ENCODE measurements at regions not wholly inside any gene's neighbourhood (a gene's known extent, or its start where the extent isn't known, plus 50 kb on each side); places are given as distances from the start of the nearest gene placed in this dataset.

DNA sequence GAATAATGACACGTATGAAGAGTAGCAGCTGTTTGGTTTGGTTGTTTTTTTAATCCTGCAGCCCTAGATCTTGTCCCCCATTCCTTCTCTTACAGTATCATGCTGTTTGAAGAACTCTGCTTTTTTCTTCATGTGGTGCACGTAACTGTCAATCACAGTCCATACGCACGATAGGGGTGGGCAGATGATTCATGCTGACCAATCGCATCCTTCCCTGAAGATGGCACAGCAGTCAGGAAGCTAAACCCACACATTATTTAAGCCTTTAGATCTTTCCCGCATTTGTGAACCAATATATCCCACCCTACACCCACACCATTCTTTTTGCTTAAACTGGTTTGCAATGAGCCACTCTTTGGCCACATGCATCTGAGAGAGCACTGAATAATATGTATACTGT, 158.9 kb upstream of the PLEKHA5 start:
- DNase-seq: no peak

DNA sequence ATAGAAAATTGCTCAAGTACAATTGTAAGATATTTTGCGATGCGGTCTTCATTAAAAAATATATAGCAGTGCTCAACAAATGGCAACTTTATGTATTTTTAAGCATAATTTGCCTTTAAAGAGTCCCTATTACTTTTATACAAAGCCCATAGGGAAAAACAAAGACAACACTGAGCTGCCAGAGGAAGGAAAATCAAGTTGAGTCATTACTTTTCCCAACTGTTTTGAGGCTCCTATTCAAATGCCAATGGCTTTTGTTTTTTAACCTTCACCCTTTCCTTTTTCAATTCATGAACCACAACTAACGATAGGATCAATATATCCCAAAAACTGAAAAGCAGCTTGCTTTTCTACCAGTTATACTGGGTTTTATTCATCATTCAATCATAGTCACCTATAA, 157.6 kb upstream of the PLEKHA5 start:
- no peak for DNase-seq

DNA sequence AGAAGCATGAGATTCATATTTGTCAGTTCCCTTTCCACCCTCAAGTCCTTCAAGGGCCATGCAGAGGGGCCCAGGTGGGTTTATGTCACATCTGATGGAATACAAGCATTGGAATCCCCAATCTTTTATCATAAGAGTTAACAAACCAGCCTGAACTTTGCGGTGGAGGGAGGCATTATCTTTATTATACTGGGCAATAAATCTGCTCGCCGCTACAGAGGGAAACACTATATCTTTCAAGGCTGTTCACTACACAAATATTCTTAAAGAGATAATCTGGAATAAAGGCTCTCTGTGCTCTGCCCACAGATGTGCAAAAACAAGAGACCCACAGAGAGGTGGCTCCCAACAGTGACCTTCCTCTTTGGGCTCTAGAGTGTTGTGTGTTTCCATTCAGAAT, 153.6 kb upstream of the PLEKHA5 start:
- DNase-seq: no peak

DNA sequence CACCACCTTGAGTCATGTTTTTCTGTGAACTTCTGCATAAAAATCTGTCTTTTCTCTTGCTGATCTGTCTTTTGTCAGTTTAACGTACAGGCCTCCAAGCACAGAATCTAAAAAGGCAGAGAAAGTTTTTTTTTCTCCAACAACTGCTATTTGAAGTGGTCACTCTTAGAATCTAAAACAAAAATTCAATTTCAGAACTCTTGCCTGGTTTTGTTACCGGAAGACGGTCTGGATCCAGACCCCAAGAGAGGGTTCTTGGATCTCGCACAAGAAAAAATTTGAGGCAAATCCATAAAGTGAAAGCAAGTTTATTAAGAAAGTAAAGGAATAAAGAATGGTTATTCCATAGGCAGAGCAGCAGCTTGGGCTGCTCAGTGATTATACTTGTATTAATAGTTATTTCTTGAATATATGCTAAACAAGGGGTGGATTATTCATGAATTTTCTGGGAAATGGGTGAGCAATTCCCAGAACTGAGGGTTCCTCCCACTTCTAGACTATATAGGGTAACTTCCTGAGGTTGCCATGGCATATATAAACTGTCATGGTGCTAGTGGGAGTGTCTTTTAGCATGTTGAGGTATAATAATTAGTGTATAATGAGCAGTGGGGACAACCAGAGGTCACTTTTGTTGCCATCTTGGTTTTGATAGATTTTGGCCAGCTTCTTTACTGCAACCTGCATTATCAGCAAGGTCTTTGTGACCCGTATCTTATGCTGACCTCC, 150.0 kb upstream of the PLEKHA5 start:
- no peak for DNase-seq

DNA sequence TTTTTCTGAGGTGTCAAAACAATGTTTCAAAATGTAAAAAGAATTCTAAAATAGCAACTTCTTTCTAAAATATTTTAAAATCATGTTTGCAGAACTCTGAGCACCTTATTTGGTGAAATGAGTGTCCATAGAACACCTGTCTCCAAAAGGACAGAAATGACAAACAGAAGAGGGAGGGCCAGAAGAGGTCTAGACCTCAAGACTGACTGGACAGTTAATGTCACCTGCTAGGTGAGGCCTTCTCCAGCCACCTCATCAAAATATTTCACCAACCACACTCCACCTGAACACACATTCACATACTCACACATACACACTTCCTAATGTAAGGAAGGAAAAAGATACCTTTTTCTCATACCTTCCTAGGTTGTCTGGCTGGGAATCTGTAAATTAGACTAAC, 147.8 kb upstream of the PLEKHA5 start:
- DNase-seq: no peak

DNA sequence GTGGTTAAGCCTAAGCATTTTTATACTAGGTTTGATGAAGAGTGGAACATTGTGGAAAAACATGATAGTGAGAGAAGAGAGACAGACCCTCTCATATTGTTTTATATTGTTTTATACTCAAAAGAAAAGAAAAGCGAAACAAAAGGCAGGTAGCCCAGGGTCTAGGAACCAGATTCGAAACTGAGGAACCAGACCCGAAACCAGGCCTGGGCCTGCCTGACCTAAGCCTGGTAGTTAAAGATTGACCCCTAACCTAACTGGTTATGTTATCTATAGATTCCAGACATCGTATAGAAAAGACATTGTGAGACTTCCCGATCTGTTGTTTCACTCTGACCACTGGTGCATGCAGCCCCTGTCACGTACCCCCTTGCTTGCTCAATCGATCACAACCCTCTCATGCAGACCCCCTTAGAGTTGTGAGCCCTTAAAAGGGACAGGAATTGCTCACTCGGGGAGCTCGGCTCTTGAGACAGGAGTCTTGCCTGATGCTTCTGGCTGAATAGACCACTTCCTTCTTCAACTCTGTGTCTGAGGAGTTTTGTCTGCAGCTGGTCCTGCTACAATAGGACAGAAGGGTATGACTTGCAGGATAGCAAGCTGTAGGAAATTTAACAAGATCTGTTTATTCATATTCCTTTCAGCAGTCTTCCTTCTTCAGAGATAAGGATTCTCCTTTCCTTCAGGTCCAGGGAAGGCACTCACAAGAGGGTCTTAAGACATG, 147.1 kb upstream of the PLEKHA5 start:
- DNase-seq: no peak

DNA sequence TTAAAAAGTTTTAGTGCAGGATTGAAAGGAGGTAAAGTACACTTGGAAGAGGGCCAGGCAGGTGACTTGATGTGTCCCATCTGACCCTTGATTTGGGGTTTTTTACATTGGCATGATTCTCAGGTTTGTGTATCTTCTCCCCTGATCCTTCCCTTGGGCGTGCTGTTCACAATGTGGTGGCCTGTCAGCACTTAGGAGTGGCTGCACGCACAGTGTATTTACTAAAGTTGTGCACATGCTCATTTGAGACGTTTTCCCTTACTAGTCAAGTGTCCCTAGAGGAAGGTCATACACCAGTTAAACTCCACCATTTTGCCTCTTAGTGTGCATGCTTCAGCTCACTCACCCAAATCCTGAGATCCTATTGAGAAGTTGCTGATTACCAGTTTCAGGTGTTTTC, 145.7 kb upstream of the PLEKHA5 start:
- no peak for DNase-seq

DNA sequence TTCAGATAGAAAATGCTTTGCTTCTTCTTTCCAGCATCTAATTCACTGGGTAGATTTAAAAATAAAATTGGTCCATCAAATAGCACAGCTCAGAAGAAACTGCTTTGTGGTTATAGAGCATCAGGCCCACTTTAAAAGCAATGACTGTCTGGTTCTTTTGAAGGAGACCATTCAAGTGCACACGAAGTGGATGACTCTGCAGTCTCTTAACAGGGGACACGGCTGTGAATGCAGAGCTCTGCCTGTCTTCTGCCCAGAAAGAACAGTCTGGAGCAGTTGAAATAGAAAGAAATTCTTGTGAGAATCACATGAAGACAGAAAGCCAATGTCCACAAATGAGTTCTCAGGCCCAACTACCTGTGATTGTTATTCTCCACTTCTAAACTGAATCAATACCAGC, 138.7 kb upstream of the PLEKHA5 start:
- no peak for DNase-seq

DNA sequence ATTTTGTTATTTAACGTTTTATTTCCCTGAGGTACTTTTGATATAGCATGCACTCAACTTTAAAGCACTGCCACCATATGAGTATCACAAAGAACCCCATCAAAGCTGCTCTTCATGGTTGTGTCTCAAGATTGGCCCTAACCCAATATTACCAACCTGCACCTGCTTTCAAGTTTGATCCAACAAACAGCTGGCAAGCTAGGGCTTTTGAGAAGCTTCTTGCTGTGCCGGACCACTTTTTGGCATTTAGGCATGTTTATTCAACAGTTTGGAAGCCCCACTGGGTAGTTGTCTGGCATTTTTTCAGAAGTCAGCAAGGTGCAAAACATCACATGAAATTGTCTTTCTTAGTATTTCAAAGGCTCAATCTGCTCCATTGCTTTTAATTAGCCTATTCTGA, 137.2 kb upstream of the PLEKHA5 start:
- no peak for DNase-seq

DNA sequence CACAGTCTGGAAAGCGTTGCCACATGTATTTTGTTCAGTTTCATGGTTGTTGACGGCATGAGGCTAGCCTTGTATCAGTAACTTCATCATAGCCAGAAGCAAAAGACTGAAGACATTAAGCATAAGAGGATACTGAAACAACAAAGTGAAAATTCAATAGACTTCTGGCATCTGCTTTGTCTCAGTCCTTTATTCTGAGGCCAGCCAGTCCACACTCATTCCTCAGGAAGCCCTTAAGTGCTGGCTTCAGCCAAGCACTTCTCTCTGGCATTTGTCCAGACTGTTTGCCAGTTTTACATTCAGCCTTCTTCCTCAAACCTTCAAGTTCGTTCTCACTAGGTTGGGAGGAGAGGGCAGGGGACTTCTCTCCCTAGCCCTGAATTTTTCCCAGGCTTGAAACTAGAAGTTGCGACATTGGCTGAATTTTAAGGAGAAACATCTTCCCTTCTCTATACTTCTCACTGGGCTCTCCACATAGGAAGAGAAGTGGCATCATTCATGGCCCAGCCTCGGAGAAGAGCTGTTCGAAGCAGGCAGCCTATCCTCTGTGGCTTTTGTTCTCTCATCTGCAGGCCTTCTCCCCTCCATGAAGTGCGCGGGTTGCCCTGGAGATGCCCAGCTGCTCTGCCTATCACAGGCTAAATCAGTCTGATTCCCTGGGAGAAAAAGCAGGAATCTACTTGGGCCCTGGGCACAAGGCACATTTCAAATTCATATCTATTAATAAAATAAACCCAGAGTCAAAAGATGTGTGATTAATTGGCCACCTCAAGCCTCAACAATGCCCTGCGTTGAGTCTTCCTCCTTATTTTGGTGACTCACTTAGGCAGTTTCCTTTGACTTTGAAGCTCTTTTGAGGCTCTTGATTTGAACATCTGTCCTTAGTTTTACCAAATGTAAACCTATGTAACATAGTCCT, 130.9 kb upstream of the PLEKHA5 start:
- peak; percentile 84 for DNase-seq

DNA sequence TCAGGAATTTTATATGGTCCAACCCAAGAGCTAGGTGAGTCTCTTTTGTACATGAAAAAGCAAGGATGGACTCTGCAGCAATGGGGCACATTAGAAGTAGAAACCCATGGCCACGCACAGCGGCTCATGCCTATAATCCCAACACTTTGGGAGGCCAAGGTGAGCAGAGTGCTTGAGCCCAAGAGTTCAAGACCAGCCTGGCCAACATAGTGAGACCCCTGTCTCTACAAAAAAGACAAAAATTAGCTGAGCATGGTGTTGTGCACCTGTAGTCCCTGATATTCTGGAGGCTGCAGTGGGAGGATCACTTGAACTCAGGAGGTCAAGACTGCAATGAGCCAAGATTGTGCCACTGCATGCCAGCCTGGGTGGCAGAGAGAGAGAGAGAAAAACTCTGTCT, 128.7 kb upstream of the PLEKHA5 start:
- DNase-seq: no peak

DNA sequence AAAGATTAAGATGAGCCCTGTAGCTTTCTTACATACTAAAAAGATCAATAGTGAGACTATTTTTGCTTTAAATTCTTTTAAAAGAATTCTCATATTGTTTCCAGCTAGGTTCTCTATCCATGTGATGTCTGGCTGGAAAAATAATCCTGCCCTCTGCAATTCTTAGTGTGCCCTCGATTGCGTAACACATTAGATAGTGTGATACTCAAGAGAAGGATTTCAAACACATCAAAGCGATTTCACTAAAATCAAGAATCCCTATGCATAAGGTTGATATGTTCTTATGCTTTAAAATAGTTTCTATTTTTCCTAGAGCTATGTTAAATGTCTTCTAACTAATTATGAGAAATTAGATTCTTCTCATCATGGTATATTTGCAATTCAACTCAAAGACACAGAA, 127.3 kb upstream of the PLEKHA5 start:
- DNase-seq: no peak

DNA sequence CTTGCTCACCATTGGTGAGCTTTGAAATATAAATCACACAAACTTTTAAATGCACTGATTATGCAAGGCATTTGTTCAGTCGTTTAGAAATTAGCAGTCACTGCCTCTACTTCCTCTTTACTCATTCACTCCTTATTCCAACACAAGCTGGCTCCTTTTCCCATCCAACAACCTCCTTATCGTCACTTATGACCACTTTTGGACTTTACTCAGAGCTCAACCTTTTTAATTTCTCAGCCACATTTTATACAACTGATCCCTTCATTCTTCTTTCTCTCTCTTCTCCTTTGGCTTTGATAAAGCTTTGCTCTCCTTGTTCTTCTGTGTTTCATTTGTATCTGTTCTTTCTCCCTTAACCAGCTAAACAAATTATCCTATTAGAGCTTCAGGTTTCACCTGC, 126.4 kb upstream of the PLEKHA5 start:
- no peak for DNase-seq

DNA sequence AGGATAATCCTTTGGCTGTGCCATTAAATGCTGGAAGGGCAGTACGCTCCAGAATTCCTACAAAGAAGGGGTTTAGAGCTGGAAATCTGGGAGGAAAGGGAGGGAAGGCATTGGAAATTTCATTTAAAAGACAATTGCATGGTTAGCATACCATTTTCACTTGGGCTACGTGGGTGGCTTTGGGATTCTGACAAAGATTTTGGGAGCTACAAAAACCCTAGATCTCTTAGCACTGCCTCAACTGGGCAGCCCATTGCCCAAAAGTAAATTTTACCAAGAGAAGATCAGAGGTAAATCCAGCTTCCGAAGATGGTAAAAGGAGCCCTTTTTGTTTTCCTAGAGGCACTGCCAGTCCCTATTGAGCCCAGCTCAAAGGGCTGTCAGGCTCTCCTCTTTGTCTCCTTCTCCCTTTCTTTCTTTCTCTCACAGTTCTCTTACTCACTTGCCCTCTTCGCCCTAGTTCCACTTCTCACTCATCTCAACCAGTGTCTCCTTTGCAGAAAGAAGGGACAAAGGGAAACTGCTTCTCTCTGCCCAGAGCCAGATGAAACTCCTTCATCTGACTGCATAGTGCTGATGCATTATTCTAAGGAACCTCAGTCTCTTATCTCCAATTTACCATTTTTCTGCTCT, 125.4 kb upstream of the PLEKHA5 start:
- DNase-seq: no peak

DNA sequence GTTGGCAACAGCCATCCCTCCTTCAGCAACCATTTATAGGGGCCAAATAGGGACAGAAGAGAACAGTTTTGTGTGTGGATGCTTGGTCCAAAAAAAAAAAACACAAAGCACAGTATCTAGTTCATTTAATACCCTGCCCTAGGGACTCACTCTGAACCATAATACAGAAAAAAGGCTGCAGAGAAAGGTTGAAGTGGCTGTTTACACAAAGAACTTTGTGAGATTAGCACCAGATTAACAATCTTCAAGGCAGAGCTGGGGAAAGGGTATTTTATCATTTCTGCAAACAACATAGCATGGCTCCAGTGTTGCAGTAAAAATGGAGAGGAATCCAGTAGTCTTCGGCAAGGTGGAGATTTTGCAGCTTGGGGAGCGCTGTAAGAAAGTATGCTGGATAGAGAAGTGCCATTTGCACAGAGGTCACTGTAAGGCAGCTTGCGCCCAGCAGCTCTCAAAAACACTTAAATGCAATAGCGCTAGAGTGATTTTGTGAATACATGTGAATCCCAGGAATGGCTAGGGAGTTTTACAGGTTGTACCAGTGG, 124.2 kb upstream of the PLEKHA5 start:
- no peak for DNase-seq

DNA sequence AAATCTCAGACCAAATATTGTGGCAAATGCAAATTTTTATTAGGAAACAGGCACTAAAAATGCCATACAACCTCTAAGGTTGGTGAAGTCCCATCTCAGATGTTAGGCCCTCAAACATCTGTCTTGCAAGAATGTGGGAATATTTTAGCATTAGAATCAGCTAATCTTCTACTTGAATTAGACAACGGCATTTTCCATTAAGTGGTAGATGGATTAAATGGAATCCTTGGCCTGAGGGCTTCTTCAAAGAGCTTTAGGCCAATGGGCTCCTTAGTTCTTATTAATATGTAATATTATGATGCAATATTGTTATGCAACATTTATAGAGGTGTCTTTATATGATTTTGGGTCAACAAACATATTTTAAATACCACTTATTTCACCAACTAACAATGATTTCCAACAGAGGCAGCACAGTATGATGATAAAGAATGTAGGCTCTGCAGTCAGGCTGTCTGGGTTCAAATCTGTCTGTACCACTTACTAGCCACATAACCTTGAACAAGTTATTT, 122.9 kb upstream of the PLEKHA5 start:
- DNase-seq: no peak

DNA sequence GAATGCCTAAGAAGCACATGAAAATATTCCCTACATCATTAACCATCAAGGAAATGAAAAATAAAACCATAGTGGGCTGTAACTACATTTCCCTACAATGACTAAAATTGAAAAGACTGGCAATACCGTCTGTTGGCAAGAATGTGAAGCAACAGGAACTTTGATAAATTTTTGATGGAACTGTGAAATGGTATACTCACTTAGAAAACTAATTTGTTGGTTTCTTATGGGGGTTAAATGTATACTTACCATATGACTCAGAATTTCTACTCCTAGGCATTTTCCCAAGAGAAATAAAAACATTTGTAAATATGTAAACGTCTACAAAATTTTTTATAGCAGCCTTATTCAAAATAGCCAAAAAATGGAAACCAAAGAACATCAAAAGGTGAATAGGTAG, 121.4 kb upstream of the PLEKHA5 start:
- no peak for DNase-seq

DNA sequence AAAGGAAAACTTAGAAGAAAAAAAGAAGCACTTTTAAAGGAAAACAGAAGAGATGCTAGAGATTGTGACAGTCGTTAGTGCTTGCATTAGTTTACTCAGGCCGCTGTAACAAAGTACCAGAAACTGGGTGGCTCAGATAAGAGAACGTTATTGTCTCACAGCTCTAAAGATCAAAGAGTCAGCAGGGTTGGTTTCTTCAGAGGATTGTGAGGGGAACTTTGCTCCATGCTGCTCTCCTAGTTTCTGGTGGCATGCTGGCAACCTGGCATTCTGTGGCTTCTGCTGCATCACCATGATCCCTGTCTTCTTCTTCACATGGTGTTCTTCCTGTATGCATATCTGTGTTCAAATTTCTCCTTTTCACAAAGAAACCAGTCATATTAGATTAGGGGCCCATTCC, 119.4 kb upstream of the PLEKHA5 start:
- no peak for DNase-seq

DNA sequence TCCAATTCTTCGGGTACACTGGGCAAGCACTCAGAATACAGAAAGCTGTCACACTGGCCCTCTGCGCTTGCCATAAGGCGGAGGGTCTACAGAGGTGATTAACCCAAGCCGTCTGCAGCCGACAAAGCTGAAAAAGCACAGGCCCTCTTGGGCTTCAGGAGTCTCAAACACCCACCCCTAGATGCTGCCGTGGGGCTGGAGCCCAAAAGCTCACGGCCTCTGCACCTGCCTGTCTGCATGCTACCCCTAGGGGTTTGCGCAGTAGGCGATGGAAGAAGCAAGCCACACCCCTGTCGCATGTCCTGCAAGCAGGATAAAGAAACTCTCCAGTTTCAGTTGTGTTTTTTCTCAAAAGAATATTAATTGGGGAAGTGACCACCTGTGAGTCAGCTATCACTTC, 118.8 kb upstream of the PLEKHA5 start:
- no peak for DNase-seq

DNA sequence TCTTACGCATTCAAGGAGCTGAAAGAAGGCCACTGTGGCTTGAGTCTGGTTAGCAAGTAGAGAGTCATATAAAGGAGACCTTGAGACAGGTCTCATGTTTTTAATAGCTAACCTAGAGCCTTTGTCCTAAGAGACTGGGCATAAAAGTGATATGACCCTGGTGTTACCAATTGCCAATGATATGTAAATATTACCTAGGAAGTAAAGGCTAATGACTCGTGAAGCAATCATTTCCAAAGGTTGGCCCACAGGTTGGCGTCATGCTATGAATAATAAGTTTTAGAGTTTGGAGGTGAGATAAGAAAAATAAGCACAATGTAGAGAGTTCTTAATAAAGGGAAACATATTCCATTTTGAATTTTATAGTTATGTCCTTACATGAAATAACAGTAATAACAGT, 116.6 kb upstream of the PLEKHA5 start:
- DNase-seq: no peak

DNA sequence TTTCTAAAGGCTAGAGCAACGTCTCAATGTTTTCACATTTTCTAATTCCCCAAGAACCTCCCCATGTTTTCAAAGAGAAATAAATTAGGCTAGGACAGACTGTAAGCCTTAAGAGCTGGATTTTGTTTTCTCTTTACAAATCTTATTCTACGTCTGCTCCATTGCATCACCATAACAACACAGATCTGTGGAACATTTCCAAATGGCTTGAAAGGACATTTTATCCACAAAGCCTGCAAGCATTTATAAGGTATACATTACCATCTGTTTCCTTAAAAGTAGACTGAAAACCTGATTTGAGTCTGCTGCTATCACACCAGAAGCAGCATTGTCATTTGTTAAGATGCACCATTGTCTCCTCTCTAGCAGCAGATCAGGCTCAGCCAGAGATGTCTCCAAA, 115.3 kb upstream of the PLEKHA5 start:
- DNase-seq: no peak

DNA sequence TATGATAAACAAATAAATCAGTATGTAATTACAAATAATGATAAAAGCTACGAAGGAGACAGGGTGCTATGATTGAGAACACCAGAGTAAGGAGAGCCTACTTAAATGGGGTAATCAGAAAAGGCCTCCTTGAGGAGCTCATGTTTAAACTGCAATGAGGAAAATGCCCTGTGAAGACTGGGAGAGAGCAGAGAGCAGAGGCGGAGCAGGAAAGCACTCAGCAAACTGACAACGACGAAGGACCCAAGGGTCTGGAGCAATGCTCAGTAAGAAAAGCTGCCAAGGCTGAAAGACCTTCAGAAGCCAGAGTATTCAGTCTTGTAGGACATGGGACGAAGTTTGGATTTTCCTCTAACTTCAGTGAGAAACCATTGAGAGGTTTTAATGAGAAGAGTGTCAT, 114.2 kb upstream of the PLEKHA5 start:
- no peak for DNase-seq

All from fibroblast of skin of back (primary cell).